Upper lobe of right lung (tissue), 1 donor: ENCODE measurements at regions not wholly inside any gene's neighbourhood (a gene's known extent, or its start where the extent isn't known, plus 50 kb on each side); places are given as distances from the start of the nearest gene placed in this dataset.

Experiments
- ATAC-seq: fragments of 200-7000 bp; cut with Tn5 transposase; one replicate; pipeline ENCODE4 v1.9.1; 2020; ENCODE audit warnings: mild to moderate bottlenecking, moderate library complexity
- DNase-seq: peaks from one replicate; pipeline ENCODE4 v3.0.0-alpha.2; 2020
- H3K27ac ChIP-seq: fragments of 200-600 bp; one replicate; pipeline ENCODE4 v1.8.0; 2022
- H3K27me3 ChIP-seq: fragments of 200-600 bp; one replicate; pipeline ENCODE4 v1.8.0; 2022; ENCODE audit warnings: mild to moderate bottlenecking
- H3K36me3 ChIP-seq: fragments of 200-600 bp; one replicate; pipeline ENCODE4 v1.8.0; 2022
- H3K4me1 ChIP-seq: fragments of 200-600 bp; one replicate; pipeline ENCODE4 v1.8.0; 2022
- H3K4me3 ChIP-seq: fragments of 200-600 bp; one replicate; pipeline ENCODE4 v1.8.0; 2022; ENCODE audit warnings: mild to moderate bottlenecking
- H3K9me3 ChIP-seq: fragments of 200-600 bp; one replicate; pipeline ENCODE4 v1.8.0; 2022
- CTCF ChIP-seq: fragments of 200-600 bp; IDR thresholded peaks from one replicate; pipeline ENCODE4 v1.8.0; 2022; ENCODE audit warnings: antibody characterized with exemption
- intact Hi-C: fragments of 100-400 bp; cut with DNase I; formaldehyde crosslinking; loops from one replicate; pipeline ENCODE4 v1.11.0; 2022
- donor health status: DM: no; HTN: yes; CAD: no; lungs with severe emphysema.

- no peaks in the 10 kb centered on the region for H3K36me3 ChIP-seq
- intact Hi-C loops, result no loop called here
These were observed 110.5 kb upstream of the THY1 start for GRCh38 chr11:119533462-119533861.

GRCh38 chr11:119532551-119532950, 109.6 kb upstream of the THY1 start:
- Histone ChIP-seq H3K27me3 (peaks cover 15% of the 10 kb centered on the region), H3K4me1 (no peaks in the 10 kb centered on the region), H3K27ac (no peak overlapping the region), H3K36me3 (no peaks in the 10 kb centered on the region), H3K9me3 (no peaks in the 10 kb centered on the region), H3K4me3 (no peak overlapping the region)
- ATAC-seq, result no peak
- no peak for TF ChIP-seq CTCF
- no peak for DNase-seq
- intact Hi-C loops, result no loop called here

More at GRCh38 chr11:119533462-119533861, 110.5 kb upstream of the THY1 start:
- no peak for TF ChIP-seq CTCF
- DNase-seq (no peak), ATAC-seq (no peak)
- Histone ChIP-seq H3K27me3 (peaks cover 15% of the 10 kb centered on the region), H3K4me3 (no peak overlapping the region), H3K9me3 (no peaks in the 10 kb centered on the region), H3K4me1 (no peaks in the 10 kb centered on the region), H3K27ac (no peak overlapping the region)

- intact Hi-C loops, result no loop called here
- TF ChIP-seq CTCF, result no peak
- peaks cover 14% of the 10 kb centered on the region for H3K27me3 ChIP-seq
- no peak overlapping the region for H3K4me3 ChIP-seq
- H3K27ac ChIP-seq, result no peak overlapping the region
- H3K4me1 ChIP-seq, result no peaks in the 10 kb centered on the region
- no peaks in the 10 kb centered on the region for H3K9me3 ChIP-seq
- DNase-seq (peak; percentile 31), ATAC-seq (no peak)
- H3K36me3 ChIP-seq, result no peaks in the 10 kb centered on the region
These were observed 108.7 kb upstream of the THY1 start for GRCh38 chr11:119531623-119532022.

- no peak overlapping the region for H3K27ac ChIP-seq
- intact Hi-C loops, result no loop called here
- ATAC-seq (no peak), DNase-seq (peak; percentile 52)
- no peaks in the 10 kb centered on the region for H3K36me3 ChIP-seq
- no peak overlapping the region for H3K4me3 ChIP-seq
- H3K9me3 ChIP-seq, result no peaks in the 10 kb centered on the region
- no peaks in the 10 kb centered on the region for H3K4me1 ChIP-seq
- no peak for TF ChIP-seq CTCF
- peaks cover 9% of the 10 kb centered on the region for H3K27me3 ChIP-seq
These were observed 108.1 kb upstream of the THY1 start for GRCh38 chr11:119531056-119531455.

GRCh38 chr11:119530509-119530908, 107.5 kb upstream of the THY1 start:
- H3K27me3 ChIP-seq, result peaks cover 9% of the 10 kb centered on the region
- H3K4me1 ChIP-seq, result no peaks in the 10 kb centered on the region
- intact Hi-C loops, result no loop called here
- ATAC-seq (no peak), DNase-seq (no peak)
- H3K9me3 ChIP-seq, result no peaks in the 10 kb centered on the region
- no peak for TF ChIP-seq CTCF
- no peaks in the 10 kb centered on the region for H3K36me3 ChIP-seq
- H3K4me3 ChIP-seq, result no peak overlapping the region
- no peak overlapping the region for H3K27ac ChIP-seq

- ATAC-seq, result no peak
- H3K4me1 ChIP-seq, result no peaks in the 10 kb centered on the region
- no peaks in the 10 kb centered on the region for H3K36me3 ChIP-seq
- H3K9me3 ChIP-seq, result no peaks in the 10 kb centered on the region
- intact Hi-C loops, result no loop called here
- H3K27me3 ChIP-seq, result peaks cover 9% of the 10 kb centered on the region
- H3K4me3 ChIP-seq, result no peak overlapping the region
- DNase-seq, result peak; percentile 27
- H3K27ac ChIP-seq, result no peak overlapping the region
- TF ChIP-seq CTCF, result no peak
These were observed 107.0 kb upstream of the THY1 start for GRCh38 chr11:119529936-119530335.
